NCI-H524 treated with DMSO at 0.1 percent for 48 hours (cell line): ENCODE measurements at regions not wholly inside any gene's neighbourhood (a gene's known extent, or its start where the extent isn't known, plus 50 kb on each side); places are given as distances from the start of the nearest gene placed in this dataset.
"Not testable (repeated sequence)": the region's sequence is repeated elsewhere in the genome, so short reads cannot be mapped to it uniquely, and the experiment has no call there.

ENCODE experiments used
- DNase-seq: peaks from one replicate; lab custom pipeline; 2025; lab: John Stamatoyannopoulos, UW

DNA sequence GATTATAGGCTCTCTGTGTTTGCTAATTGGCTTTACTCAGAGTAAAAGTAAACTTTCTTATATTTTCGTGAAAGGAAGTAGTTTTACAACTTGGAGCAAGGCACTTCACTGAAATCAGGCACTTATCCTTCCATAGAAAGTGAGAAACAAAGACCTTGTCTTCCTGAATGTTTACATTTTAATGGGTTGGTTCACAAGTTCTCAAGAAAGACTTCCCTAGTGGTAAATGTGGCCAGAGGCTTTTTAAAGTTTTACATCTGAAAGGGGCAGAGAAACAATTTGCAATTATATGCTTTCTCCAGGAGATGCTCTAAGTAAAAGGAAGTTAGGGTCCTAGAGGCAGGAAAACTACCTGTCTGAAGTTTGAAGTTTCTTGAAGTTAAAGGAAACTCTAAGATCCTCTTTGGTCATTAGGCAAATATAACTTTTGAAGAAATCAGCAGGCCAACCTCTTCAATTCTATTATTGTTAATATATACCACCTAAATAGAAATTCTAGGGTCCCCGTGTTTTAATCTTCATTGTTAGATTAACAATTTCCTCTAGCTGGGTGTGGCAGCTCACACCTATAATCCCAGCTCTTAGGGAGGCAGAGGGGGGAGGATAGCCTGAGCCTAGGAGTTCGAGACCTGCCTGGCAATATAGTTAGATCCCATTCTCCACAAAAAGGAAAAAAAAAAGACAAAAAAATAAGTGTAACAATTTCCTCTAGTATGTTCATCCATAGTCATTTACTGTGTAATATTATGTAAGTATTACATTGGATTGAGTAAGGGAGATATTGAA is 644.9 kb upstream of the FOXG1 start:
- no peak for DNase-seq

DNA sequence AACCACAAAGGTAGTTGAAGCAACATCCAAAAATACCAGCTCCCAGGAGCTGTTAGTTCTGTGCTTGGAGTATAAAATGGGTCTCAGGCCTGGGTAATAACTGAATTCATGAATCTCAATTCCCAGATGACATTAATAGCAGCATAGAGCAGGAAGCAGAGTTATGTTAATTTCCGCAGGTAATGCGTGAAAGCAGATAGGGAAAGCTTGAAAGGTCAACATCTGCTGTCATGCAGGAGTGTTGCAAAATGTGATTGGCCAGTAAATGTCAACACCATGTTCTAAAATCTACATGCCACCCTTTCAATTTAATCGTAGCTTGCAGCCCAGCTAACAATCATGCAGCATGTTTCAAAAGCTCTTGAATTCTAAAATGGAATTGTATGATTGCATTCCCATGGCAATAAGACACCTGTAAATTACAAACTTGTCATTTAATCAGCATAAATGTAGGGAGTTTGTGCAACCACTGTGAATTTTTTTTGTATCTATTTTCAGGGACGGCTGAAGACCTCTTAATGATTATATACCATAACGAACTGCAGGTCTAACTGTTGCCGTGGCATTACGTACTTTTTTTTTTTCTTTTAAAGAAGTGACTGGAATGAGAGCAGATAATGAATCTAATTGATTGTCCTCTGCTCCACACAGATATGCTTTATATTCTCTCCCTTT is 635.8 kb upstream of the FOXG1 start:
- DNase-seq: no peak

DNA sequence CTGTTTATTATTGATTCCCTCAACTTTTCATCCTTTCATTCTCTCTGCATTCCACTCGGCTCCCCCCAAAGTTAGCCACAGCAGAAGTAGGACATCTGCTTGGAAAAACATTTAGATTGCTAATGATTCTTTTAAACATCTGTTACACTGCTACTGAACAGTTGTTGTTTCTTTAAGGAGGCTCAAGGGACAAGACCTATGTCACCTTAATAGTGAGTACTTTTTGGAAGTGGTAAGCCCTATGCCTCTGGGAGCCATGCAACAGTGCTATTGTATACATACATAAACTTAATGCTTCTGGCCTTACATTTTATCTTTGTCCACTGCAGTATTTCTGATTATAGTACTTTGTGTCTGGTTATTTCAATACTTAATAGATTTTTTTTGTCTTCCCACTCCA is 628.2 kb upstream of the FOXG1 start:
- DNase-seq: peak; percentile 98

DNA sequence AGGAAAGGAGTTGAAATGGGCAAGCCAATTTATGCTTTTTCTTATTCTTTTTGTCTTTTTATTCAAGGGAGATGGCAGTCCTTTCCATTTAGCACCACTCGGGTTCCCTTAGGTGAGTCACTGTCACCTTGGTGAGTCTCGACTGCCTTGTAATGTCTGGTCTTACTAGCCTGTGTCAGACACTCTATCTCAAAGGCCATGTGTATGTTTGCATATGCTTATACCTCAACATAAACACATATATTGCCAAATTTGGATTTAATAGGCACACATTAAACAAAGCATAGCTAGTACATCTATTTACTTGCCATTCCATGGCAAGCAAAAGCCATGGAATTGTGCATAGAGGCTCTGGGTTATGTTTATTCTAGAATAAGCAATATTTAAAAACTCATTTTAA is 624.9 kb upstream of the FOXG1 start:
- DNase-seq: no peak

DNA sequence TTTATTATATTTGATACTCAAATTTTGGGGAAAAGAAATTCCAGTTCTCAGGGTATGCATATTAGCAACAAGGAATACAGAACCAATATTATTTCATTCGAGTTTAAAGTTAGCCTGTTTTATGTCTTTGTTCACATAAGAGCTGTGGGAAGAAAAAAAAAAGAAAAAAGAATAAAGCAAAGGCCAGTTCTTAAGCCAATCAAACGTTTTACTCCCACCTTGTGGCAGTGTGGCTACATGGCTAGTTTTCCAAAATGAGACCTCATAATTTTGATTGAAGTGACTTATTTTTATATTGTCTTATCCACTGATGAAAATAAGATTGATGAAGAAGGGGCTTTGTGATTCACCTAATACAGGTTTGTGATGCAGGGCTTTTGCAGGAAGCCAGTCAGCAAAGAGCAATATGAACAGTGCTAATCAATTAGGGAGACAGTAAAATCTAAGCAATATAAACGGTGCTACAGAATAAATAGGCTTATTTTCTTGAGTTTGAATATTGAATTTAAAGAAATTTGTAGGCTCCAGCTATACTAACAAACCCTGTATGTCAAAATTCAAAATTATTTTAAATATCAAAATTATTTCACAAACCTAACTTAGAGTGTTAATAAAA is 624.1 kb upstream of the FOXG1 start:
- no peak for DNase-seq

DNA sequence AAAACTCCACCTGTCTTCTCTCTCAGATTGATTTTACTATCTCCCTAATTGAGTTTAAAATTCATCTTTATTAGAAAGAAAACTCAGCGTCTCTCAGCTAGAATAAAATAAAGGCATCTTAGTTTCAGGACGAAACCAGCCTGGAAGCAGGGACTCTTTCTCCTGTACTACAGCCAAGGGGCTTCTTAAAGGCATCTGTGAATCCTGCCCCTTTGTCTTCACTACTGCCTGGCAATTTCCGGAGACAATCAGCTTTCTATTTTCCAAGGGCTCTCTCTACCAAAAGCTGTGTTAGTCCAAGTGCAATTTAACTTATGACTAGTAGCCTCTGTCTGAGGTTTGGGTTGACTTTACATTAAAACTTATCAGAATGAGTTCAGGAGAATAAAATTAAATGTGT is 623.3 kb upstream of the FOXG1 start:
- no peak for DNase-seq

DNA sequence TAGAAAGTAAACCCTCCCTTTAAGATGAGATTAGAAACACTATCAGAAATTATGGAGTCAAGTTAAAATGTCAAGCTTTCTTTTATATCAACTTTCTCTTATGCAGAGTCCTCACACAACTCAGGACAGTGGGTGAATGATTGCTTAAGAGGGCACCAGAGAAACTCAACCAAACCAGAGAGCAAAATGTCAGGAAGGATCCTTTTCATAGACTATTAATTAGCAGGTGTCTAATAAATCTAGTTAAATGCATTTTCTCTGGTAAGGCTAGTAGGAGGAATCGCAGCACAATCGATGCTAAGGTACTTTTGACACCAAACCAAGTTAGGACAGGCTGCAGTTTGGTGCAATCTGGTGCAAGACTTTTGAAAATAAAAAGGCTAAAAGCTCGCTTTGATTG is 614.7 kb upstream of the FOXG1 start:
- DNase-seq: no peak

DNA sequence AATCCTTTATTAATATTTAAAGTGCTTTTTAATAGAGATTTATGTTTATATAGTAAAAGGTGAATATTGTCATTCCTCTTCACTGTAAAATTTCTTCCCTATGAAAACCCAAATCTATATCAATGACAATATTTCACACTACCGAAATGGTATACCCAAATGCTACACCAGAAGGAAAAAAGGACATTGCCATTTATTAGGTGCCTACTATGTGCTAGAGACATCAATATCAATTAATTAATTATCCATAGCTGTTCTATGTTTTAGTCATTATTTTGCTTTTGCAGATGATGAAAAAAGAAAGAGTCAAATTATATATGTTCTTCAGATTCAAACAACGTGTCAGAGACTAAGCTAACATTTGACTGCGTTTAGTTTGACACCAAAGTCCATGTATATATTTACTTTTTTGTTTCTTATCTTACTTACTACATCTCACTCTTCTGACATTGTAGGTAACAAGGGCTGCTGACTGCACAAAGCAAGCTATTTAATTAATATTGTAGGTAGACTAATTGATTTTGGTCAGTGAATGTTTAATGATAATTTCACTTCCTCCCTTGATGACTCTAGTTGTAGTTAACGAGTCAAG is 614.0 kb upstream of the FOXG1 start:
- no peak for DNase-seq

DNA sequence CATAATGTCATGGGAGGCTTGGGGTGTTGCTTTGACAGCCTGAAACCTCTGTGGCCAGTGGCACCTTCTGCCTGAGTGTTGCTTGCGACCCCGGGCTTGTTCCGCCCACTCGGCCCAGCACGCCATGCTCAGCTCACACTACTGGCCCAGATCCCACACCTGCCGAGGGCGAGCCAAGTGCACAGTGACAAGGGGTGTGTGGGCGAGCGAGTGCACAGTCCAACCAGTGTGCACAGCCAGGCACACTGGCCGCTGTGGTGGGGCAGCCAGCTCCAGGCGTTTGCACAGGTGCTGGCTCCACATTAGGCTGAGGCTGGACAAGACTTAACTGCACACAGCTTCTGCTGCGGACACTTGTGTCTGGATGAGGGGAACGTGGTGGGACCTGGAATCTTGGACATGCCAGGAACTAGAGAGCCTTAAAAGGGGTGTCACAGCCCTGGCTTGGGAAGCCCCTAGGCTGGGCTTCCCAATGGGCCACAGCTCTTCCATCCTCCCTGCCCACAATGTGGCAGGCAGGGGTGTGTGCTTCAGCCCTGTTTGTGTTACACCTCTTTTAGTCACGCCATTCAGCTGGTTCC is 609.2 kb upstream of the FOXG1 start:
- no peak for DNase-seq

DNA sequence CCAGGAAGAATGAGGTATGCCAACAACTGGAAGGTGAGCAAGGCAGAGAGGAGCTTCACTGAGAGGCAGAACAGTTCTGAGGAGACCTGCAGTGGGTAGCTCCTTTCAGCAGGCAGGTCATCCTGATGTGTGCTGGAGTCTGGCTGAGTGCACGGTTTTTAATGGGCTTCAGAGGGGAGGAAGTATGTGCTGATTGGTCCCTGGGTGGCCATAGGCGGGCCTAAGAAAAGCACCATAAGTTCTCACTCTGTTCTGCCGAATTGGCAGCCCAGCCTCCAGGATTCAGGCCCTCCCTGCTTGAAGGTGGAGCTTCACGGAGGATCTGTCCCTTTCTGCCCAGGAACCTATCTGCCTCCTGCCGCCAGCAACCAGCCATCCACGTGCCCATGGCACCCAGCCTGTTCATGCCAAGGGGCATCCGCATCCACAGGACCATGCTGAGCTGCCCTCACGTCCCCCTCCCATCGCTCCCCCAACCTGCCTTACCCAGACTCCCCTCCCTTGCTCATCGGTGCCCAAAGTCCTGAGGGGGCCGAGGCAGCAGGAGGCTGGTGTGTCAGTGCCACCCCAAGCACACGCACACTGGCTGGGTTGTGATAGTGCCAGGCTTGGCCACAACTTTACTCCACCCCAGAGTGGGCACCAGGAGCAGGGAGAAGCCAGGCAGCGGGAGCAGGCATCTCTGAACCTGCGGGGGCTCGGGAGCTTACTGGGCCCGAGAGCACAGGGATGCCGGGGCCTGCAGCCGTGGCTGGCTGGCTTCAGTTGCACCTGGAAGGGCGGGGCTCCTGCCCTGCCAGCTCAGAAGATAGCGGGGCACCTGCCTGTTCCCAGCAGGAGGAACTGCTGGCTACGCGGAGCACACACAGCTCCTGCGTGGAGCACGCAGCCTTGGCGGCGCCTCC is 608.4 kb upstream of the FOXG1 start:
- DNase-seq: no peak

DNA sequence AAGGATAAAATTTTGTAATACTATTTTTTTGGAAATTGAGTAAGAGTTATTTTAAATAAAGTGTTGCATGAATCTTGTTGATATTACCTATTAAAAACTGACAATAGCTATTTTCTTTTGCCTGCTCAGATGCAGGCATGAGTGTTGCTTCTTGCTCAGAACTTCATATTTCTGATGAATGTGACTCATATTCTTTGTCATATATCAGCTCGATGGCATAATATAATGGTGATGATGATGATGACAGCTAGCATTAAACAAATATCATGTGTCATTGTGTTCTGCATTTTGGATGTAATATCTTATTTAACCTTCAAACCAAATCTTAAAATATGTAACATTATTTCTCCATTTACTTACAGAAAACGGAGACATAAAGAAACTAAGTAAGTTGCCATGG is 605.5 kb upstream of the FOXG1 start:
- no peak for DNase-seq

DNA sequence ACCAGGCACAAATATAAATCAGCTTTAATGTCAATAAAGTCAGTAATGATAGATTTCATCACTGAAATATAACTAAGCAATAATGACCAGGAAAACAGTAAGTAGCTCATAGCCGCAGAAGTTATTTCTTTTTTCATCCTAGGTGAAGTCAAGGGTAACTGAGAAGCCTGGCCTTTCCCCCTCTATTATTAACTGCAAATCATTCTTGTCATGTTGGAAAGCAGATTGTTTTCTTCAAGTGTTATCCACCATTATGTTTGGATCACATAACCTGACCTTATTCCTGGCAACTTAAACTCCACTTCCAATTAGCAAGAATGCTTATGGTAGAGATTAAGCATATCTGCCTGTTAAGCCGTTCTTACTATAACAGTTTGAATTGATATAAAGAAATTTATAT is 603.4 kb upstream of the FOXG1 start:
- peak; percentile 97 for DNase-seq

DNA sequence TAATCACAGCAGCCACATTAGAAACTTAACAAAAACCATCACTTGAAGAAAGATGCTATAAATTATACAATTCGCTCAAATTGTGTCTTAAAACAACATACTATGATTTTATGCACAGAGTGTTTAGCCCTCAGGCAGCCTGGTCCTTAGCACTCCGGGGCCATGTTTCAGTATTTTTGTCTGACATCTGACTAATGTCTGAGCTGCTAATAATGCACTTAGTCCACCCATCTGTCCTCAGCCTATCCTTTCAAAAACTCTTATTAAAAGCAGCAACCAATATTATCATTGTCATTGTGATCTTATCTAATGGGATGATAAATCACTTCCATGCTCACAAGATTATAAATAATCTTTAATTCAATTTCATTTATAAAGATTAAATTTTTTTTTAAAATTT is 602.7 kb upstream of the FOXG1 start:
- DNase-seq: peak; percentile 84

DNA sequence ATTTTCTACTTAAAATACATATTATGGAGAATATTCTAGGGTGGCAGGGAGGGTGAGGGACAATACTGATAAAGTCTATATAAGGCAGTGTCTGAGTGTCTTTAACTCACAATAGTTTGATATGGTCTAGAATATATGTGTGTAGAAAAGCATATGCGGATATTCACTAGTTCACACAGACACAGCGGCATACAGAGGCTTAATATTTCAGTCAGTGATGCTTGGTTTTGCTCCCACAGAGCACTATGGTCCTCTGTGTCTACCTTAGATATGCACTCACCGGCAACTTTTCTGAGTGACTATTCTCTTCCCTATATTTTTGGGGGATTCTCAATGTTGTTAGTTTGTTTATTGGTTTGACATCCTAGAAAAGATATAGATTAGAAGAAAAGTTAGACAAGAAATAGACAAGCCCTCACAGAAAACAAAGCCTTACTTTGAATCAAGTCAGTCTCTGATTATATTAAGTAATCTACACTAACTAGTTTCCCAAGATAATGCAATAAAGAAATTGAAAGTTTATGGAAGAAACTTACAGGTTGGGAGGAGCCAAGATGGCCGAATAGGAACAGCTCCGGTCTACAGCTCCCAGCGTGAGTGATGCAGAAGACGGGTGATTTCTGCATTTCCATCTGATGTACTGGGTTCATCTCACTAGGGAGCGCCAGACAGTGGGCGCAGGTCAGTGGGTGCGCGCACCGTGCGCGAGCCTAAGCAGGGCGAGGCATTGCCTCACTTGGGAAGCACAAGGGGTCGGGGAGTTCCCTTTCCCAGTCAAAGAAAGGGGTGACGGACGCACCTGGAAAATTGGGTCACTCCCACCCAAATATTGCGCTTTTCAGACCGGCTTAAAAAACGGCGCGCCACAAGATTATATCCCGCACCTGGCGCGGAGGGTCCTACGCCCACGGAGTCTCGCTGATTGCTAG is 578.4 kb upstream of the FOXG1 start:
- not testable (repeated sequence) for DNase-seq

DNA sequence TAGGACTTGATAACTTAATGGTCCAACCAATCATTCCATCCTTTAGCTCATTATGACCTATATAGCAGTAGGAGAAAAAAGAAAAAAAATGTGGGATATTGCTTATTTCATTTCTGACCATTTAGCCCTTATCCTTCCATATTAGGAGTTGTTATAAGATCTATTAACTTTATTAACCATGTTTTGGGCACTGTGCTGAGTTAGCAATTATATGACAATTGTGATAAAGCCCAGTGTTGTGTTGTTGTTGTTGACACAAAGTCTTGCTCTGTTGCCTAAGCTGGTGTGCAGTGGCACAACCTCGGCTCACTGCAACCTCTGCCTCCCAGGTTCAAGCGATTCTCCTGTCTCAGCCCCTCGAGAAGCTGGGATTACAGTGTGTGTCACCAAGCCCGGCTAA is 569.7 kb upstream of the FOXG1 start:
- no peak for DNase-seq

DNA sequence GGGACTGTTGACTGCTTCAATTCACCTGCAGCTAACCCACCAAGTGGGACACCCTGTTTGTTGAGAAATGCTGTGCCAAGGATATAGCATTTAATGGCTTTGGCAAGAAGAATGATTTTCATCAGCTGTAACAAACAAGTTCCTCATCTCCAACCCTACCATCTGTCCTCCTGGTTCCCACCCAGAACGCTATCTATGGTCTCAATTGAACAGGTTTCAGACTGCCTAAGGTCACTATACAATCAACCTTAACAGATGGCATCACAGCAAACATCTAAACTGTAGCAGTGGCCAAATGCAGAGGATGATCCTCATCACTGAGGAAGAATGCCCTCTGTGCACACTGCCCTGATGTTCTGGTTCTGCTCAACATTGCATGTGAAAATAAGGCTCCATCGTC is 546.2 kb upstream of the FOXG1 start:
- DNase-seq: peak; percentile 78

DNA sequence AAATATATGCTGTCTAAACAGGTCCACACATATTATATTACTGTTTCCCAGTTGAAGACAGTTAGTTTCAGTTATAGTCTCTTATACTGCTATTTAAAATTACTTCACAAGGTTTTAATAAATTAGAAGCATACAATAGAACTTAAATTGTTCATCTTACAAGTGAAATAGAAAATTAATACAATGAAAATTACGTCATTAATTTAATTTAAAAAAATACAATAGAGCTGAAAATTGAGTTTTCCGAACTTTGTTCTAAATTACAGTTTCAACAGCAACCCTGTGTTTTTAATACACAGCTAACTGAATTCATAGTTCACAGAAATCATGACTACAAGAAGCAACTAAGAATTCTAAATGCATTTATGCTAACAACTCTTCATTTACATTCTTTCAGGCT is 525.7 kb upstream of the FOXG1 start:
- no peak for DNase-seq

DNA sequence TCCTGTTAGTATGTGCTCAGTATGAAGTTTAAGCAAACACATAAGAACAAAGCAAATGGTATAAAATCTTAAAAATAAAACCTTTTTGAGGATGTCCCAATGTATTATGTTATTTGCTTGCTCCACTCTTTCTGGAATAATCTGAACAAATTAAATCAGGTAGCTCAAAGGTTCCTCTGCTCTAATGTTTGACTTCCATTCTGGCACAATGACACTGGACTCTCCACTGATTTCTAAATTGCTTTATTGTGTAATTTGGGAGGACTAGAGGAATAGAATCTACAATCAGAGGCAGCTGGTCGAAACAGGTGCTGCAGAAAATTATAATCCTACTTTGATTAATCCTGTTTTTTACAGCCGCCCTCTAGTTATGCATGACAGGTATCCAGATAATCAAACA is 523.7 kb upstream of the FOXG1 start:
- DNase-seq: peak; percentile 98

DNA sequence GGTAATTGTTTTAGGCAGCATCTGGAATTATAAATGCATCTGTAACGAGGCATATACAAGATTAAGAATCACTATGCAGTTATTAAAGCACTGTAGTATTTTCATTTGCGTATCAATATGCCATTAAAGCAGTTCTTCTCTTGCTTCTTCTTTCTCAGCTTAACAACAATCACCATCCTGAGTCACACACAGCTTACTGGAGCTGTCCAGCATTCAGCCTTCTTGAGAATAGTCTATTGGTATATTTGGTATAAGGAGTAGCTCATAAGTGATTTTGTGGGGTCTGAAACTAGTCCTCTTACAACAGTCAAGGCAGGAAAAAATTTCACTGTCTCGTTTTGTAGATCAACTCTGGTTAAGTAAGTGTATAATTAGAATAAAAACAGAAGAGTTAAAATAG is 523.0 kb upstream of the FOXG1 start:
- DNase-seq: no peak

DNA sequence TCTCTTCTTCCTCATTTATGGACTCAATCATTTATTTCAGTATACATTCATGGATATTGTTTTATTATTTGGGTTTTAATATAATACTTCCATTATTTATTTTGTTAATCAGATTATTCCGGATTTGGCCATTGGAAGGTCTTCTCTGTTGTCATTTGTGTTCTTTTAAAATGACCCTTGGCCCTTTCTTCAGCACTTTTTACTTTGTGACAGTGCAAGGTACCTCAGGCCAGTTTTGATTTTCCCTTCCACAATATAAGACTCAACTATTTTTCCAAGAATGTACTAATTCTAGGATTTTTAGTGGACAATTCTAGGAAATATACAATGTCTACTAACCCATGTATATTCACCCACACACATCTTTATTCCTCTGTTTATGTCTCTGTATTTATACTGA is 521.4 kb upstream of the FOXG1 start:
- no peak for DNase-seq
